ENCODE measurements at regions not wholly inside any gene's neighbourhood (a gene's known extent, or its start where the extent isn't known, plus 50 kb on each side); places are given as distances from the start of the nearest gene placed in this dataset.

DNA sequence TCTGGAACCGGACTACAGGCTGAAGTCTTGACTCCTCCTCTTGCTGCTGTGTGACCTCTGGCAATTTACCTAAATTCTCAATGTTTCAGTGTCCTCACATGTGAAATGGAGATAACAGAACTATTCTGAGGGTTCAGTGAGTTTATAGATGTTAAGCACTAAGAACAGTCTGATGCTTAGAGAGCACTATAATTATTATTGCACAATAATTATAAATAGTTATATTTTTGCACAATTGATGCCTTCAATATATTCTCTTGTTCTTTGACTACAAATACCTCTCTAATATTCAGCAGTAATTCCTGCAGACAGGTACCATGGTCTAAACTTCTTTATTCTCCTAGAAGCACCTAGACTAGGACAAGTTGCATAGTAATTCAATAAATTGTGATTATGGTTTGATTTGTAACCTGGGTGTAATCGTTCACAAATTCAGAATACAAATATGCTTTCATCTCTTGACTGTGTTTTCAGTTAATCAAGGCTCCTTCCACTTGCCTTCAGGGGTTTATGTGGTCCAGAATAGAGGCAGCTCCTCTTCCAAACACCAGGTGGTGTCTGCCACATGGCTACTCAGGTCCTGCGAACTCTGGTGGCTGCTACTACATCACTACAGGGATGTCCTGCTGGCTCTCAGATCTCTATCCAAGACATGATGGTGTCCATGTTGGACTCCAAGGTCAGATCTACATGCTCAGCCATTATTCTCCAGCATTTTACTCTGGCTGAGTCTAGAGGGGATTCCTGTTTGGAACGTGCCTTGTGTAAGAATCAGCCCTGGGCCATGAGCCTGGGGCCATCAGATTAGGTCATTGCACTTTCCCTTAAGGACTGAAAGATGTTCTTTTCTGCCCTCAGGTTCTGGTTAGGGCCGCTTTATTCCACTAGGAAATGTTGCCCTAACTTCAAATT lies 103.4 kb downstream of the QRFPR start:
- TF ChIP-seq, protein P1, sequence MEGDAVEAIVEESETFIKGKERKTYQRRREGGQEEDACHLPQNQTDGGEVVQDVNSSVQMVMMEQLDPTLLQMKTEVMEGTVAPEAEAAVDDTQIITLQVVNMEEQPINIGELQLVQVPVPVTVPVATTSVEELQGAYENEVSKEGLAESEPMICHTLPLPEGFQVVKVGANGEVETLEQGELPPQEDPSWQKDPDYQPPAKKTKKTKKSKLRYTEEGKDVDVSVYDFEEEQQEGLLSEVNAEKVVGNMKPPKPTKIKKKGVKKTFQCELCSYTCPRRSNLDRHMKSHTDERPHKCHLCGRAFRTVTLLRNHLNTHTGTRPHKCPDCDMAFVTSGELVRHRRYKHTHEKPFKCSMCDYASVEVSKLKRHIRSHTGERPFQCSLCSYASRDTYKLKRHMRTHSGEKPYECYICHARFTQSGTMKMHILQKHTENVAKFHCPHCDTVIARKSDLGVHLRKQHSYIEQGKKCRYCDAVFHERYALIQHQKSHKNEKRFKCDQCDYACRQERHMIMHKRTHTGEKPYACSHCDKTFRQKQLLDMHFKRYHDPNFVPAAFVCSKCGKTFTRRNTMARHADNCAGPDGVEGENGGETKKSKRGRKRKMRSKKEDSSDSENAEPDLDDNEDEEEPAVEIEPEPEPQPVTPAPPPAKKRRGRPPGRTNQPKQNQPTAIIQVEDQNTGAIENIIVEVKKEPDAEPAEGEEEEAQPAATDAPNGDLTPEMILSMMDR (IDR thresholded peaks at IDR 0.05) = no peak
- H3K4me1 ChIP-seq (ENCODE audit: control insufficient read depth in 1 of 2, insufficient read depth in 1 of 2, low read depth in 1 of 2, low read length in 1 of 2) = no peaks in the 10 kb centered on the region

DNA sequence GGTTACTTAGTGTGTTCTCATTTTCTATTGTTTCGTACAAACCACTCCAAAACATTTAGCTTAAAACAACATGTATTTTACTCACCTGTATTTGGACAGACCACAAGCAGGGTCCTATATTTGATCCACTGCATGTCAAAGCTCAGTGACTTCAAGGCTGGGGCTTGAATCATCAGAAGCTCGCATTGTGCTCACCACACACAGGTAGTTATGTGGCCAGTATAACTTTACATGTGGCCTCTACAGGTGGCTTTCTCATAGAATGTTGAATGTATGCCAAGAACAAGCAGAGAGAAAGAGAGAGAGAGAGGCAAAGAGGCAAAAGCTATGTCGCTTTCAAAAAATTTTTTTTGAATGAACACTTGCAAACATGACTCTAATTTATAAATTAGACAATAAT lies 107.6 kb downstream of the QRFPR start:
- no peaks in the 10 kb centered on the region for H3K27me3 ChIP-seq
- H3K36me3 ChIP-seq = no peaks in the 10 kb centered on the region
- no peak overlapping the region for H3K27ac ChIP-seq
- TF ChIP-seq, protein P1 (IDR thresholded peaks at IDR 0.05) = no peak
- no peaks in the 10 kb centered on the region for H3K9me3 ChIP-seq
- H3K4me3 ChIP-seq (ENCODE audit: low read depth in 1 of 2, low read length in 1 of 2) = no peak overlapping the region
- peaks cover 0 to 6% of the 10 kb centered on the region in 2 experiments for H3K4me1 ChIP-seq (ENCODE audit: control insufficient read depth in 1 of 2, insufficient read depth in 1 of 2, low read depth in 1 of 2, low read length in 1 of 2)

More for the DNA sequence above, 103.4 kb downstream of the QRFPR start:
- Histone ChIP-seq H3K27me3 (no peaks in the 10 kb centered on the region), H3K27ac (no peak overlapping the region), H3K4me3 (ENCODE audit: low read depth in 1 of 2, low read length in 1 of 2) (no peak overlapping the region), H3K9me3 (no peaks in the 10 kb centered on the region), H3K36me3 (no peaks in the 10 kb centered on the region)

DNA sequence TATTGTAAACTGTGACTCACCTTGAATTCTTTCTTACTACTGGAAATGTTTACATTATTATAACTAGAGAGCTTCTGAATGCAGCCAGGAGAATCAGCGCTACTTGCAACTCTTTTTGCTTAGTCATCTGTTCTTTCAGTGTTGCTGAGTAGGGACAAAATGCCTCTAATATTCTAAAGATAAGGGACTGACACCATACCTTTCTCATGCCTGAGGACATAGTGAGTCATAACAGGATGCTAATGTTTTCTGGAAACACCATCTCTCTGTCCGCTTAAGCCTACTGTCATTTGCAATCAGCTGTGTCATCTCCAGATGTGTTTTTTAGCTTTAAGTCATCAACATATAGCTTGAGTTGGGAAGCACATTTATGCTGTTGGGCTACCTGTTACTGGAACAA lies 108.3 kb downstream of the QRFPR start:
- Histone ChIP-seq H3K9me3 (no peaks in the 10 kb centered on the region), H3K27me3 (no peaks in the 10 kb centered on the region), H3K4me1 (ENCODE audit: control insufficient read depth in 1 of 2, insufficient read depth in 1 of 2, low read depth in 1 of 2, low read length in 1 of 2) (peaks cover 0 to 9% of the 10 kb centered on the region in 2 experiments), H3K27ac (no peak overlapping the region), H3K36me3 (no peaks in the 10 kb centered on the region), H3K4me3 (ENCODE audit: low read depth in 1 of 2, low read length in 1 of 2) (no peak overlapping the region)
- TF ChIP-seq, protein P1 (IDR thresholded peaks at IDR 0.05) = no peak

DNA sequence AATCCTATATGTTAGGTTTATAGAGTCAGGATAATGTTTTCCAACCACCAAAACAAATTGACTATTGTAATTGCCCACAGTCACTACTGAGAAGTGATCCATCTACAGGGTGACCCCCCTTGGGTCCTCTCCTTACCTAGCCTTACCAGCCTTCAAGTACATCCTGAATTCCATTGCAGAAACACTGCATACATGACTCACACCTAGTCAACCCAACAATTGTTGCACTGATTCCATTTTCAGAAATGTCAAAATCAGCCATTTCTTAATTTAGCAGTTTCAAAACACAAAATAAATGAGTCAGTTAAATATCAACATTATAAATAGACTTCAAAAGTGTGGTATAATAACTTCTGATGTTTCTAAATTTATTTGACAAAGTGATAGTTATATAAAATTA lies 106.3 kb upstream of the TNIP3 start:
- no peaks in the 10 kb centered on the region for H3K36me3 ChIP-seq

DNA sequence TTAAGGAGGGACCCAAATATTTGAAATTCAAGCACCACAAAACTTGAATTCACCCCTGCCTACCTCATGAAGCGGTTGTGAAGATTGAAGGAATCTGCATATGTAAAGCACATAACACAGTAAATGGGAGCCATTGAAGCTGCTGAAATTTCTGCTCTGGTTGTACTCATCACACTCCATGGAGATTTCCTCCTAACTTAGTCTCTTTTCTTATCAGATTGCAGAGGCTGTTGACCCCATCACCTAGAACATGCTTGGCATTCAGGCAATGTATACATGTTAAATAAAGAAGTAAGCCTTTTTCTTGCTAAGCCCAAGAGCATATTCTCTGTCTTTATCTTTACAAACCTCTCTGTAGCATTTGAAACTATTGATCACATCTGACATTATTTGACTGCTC lies 104.9 kb upstream of the TNIP3 start:
- no peak overlapping the region for H3K27ac ChIP-seq
- H3K4me1 ChIP-seq (ENCODE audit: control insufficient read depth in 1 of 2, insufficient read depth in 1 of 2, low read depth in 1 of 2, low read length in 1 of 2) = peaks cover 4 to 30% of the 10 kb centered on the region in 2 experiments
- H3K9me3 ChIP-seq = no peaks in the 10 kb centered on the region
- H3K4me3 ChIP-seq (ENCODE audit: low read depth in 1 of 2, low read length in 1 of 2) = no peak overlapping the region
- TF ChIP-seq, protein P1 (IDR thresholded peaks at IDR 0.05) = no peak
- H3K27me3 ChIP-seq = no peaks in the 10 kb centered on the region
- no peaks in the 10 kb centered on the region for H3K36me3 ChIP-seq

More for the DNA sequence above, 106.3 kb upstream of the TNIP3 start:
- no peak overlapping the region for H3K27ac ChIP-seq
- H3K27me3 ChIP-seq = no peaks in the 10 kb centered on the region
- TF ChIP-seq, protein P1 (IDR thresholded peaks at IDR 0.05) = no peak
- no peaks in the 10 kb centered on the region for H3K9me3 ChIP-seq
- H3K4me3 ChIP-seq (ENCODE audit: low read depth in 1 of 2, low read length in 1 of 2) = no peak overlapping the region
- H3K4me1 ChIP-seq (ENCODE audit: control insufficient read depth in 1 of 2, insufficient read depth in 1 of 2, low read depth in 1 of 2, low read length in 1 of 2) = peaks cover 4 to 20% of the 10 kb centered on the region in 2 experiments
